ENCODE measurements at regions not wholly inside any gene's neighbourhood (a gene's known extent, or its start where the extent isn't known, plus 50 kb on each side); places are given as distances from the start of the nearest gene placed in this dataset.

DNA sequence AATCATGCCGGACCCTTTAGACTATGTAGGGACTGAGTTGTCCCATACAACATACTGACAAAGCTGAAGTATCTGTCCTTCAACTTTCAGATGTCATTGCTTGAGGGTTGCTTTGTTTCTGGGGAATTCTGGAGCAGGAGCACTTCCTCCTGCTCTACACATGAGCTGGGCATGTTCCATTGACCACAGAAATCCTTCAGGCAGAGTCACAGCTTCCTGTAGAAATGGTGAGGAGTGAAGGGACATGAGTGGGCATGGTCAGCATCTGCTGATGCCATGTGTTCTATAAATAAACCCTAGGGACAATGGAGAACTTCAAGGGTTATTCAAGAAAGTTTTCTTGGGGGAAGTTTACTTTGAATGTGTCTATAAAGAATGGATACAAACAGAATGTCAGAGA lies 296.6 kb upstream of the FBXL7 start:
- H3K4me1 Mint-ChIP-seq, result no peaks in the 10 kb centered on the region
- H3K4me3 Mint-ChIP-seq, result no peak overlapping the region
- ATAC-seq, result no peak
- peaks cover 3% of the 10 kb centered on the region for H3K9me3 ChIP-seq (ENCODE audit: control insufficient read depth, insufficient read depth, low read length)
- no peaks in the 10 kb centered on the region for H3K36me3 ChIP-seq (ENCODE audit: control insufficient read depth, insufficient read depth, low read length)
- TF ChIP-seq, protein P1, sequence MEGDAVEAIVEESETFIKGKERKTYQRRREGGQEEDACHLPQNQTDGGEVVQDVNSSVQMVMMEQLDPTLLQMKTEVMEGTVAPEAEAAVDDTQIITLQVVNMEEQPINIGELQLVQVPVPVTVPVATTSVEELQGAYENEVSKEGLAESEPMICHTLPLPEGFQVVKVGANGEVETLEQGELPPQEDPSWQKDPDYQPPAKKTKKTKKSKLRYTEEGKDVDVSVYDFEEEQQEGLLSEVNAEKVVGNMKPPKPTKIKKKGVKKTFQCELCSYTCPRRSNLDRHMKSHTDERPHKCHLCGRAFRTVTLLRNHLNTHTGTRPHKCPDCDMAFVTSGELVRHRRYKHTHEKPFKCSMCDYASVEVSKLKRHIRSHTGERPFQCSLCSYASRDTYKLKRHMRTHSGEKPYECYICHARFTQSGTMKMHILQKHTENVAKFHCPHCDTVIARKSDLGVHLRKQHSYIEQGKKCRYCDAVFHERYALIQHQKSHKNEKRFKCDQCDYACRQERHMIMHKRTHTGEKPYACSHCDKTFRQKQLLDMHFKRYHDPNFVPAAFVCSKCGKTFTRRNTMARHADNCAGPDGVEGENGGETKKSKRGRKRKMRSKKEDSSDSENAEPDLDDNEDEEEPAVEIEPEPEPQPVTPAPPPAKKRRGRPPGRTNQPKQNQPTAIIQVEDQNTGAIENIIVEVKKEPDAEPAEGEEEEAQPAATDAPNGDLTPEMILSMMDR (IDR thresholded peaks at IDR 0.05), result no peak
- H3K9me3 Mint-ChIP-seq, result peaks cover 6 to 9% of the 10 kb centered on the region in 2 donors
- H3K27me3 ChIP-seq (ENCODE audit: control insufficient read depth, insufficient read depth, low read length), result no peaks in the 10 kb centered on the region
- intact Hi-C loops (cut with micrococcal nuclease), result no loop called here
- H3K27ac Mint-ChIP-seq, result no peak overlapping the region
- H3K36me3 Mint-ChIP-seq, result no peaks in the 10 kb centered on the region
- no peaks in the 10 kb centered on the region for H3K4me1 ChIP-seq (ENCODE audit: control insufficient read depth, insufficient read depth, low read length)
- WGBS (ENCODE audit: insufficient coverage), result 92% methylated on average over 1 of the region's 1 CpG
- H3K4me3 ChIP-seq (ENCODE audit: low read length), result no peak overlapping the region
- H3K27me3 Mint-ChIP-seq (ENCODE audit: low read depth in 2 of 2), result no peaks in the 10 kb centered on the region
- DNase-seq, result no peak
- H3K27ac ChIP-seq (ENCODE audit: low read length), result no peak overlapping the region

DNA sequence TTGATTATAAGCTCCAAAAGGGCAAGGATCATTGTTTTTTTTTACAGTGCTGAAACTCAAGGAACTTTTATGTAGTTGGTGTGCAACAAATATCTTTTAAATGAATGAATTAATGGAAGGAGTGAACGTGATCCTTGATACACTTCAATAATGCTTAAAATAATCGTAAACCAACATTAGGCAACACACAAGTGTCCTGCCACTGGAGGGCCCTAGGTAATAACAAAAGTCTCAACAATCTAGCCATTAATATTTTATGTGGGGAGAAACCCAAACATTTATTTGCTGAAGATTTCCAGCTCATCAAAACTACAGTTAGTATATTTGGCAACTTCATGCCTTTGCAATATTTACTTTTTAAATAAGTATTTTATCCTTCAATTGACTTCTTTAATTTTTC lies 309.0 kb upstream of the FBXL7 start:
- ATAC-seq (no peak), DNase-seq (no peak)
- Mint-ChIP-seq H3K36me3 (no peaks in the 10 kb centered on the region), H3K27me3 (ENCODE audit: low read depth in 2 of 2) (no peaks in the 10 kb centered on the region), H3K27ac (no peak overlapping the region), H3K4me1 (no peaks in the 10 kb centered on the region), H3K9me3 (peaks cover 5 to 11% of the 10 kb centered on the region in 2 donors), H3K4me3 (no peak overlapping the region)
- no peak overlapping the region for H3K4me3 ChIP-seq (ENCODE audit: low read length)
- no peak overlapping the region for H3K27ac ChIP-seq (ENCODE audit: low read length)
- H3K27me3 ChIP-seq (ENCODE audit: control insufficient read depth, insufficient read depth, low read length), result no peaks in the 10 kb centered on the region
- TF ChIP-seq, protein P1 (IDR thresholded peaks at IDR 0.05), result no peak
- intact Hi-C loops (cut with micrococcal nuclease), result no loop called here
- WGBS (ENCODE audit: insufficient coverage), result no CpG with 5 or more reads among the region's 2 CpGs
- H3K9me3 ChIP-seq (ENCODE audit: control insufficient read depth, insufficient read depth, low read length), result peaks cover 7% of the 10 kb centered on the region
- H3K36me3 ChIP-seq (ENCODE audit: control insufficient read depth, insufficient read depth, low read length), result no peaks in the 10 kb centered on the region
- no peaks in the 10 kb centered on the region for H3K4me1 ChIP-seq (ENCODE audit: control insufficient read depth, insufficient read depth, low read length)

DNA sequence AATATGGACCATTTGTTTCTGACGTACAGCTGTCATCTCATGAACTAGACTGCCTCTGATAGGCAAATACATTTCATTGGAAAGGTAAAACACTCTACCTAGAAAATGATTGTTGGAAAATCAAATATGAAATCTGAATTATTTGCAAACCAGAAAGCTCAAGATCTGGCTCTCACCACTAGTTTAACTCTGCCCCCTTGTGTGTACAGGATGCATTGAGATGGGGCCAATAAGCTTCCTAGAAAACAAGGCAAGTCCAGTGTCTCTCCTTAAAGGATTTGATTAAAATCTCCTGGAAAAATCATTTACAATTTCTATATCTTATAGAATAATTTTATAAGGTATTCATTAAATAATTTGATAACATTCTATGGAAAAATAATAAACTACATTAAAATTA lies 311.9 kb upstream of the ANKH start:
- Histone ChIP-seq H3K36me3 (ENCODE audit: control insufficient read depth, insufficient read depth, low read length) (no peaks in the 10 kb centered on the region), H3K27me3 (ENCODE audit: control insufficient read depth, insufficient read depth, low read length) (no peaks in the 10 kb centered on the region), H3K4me1 (ENCODE audit: control insufficient read depth, insufficient read depth, low read length) (no peaks in the 10 kb centered on the region), H3K9me3 (ENCODE audit: control insufficient read depth, insufficient read depth, low read length) (no peaks in the 10 kb centered on the region), H3K4me3 (ENCODE audit: low read length) (no peak overlapping the region), H3K27ac (ENCODE audit: low read length) (no peak overlapping the region)
- no peaks in the 10 kb centered on the region for H3K4me1 Mint-ChIP-seq
- DNase-seq (no peak), ATAC-seq (no peak)
- H3K4me3 Mint-ChIP-seq, result no peak overlapping the region
- no peaks in the 10 kb centered on the region for H3K36me3 Mint-ChIP-seq
- no peaks in the 10 kb centered on the region for H3K27me3 Mint-ChIP-seq (ENCODE audit: low read depth in 2 of 2)
- H3K27ac Mint-ChIP-seq, result no peak overlapping the region
- TF ChIP-seq, protein P1 (IDR thresholded peaks at IDR 0.05), result no peak
- peaks cover 0 to 11% of the 10 kb centered on the region in 2 donors for H3K9me3 Mint-ChIP-seq
- intact Hi-C loops (cut with micrococcal nuclease), result no loop called here
- no CpG with 5 or more reads among the region's 1 CpG for WGBS (ENCODE audit: insufficient coverage)

DNA sequence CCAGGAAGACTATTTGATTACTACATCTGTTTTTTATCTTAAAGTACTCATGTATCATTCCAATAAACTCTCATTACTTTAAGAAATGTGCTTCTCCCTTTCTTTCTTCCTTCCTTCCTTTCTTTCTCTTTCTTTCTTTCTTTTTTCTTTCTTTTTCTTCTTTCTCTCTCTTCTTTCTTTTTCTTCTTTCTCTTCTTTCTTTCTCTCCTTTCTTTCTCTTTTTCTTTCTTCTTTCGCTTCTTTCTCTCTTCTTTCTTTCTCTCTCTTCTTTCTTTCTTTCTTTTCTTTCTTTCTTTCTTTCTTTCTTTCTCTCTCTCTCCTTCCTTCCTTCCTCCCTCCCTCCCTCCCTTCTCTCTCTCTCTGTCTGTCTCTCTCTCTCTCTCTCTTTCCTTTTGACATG lies 298.6 kb upstream of the ANKH start:
- intact Hi-C loops (cut with micrococcal nuclease), result no loop called here
- Mint-ChIP-seq H3K9me3 (peaks cover 21 to 26% of the 10 kb centered on the region in 2 donors), H3K4me1 (no peaks in the 10 kb centered on the region), H3K36me3 (peaks cover 7% of the 10 kb centered on the region), H3K27ac (no peak overlapping the region), H3K4me3 (no peak overlapping the region), H3K27me3 (ENCODE audit: low read depth in 2 of 2) (no peaks in the 10 kb centered on the region)
- Histone ChIP-seq H3K27ac (ENCODE audit: low read length) (no peak overlapping the region), H3K4me3 (ENCODE audit: low read length) (no peak overlapping the region), H3K4me1 (ENCODE audit: control insufficient read depth, insufficient read depth, low read length) (no peaks in the 10 kb centered on the region), H3K27me3 (ENCODE audit: control insufficient read depth, insufficient read depth, low read length) (no peaks in the 10 kb centered on the region), H3K36me3 (ENCODE audit: control insufficient read depth, insufficient read depth, low read length) (no peaks in the 10 kb centered on the region), H3K9me3 (ENCODE audit: control insufficient read depth, insufficient read depth, low read length) (peaks cover 19% of the 10 kb centered on the region)
- DNase-seq, result no peak
- ATAC-seq, result no peak
- WGBS (ENCODE audit: insufficient coverage), result 80% methylated on average over 1 of the region's 1 CpG
- TF ChIP-seq, protein P1 (IDR thresholded peaks at IDR 0.05), result no peak

Data from natural killer cell (primary cell).